GM21528 (cell line): ENCODE measurements at regions not wholly inside any gene's neighbourhood (a gene's known extent, or its start where the extent isn't known, plus 50 kb on each side); places are given as distances from the start of the nearest gene placed in this dataset.

ENCODE experiments used
- ATAC-seq: cut with Tn5 transposase; IDR thresholded peaks from one replicate; pipeline ENCODE4 v1.9.1; 2021; ENCODE audit warnings: mild to moderate bottlenecking, moderate library complexity; ENCODE audit not compliant: unreplicated experiment, low FRiP score

- no peak for ATAC-seq
These were observed 142.5 kb downstream of the CHIC2 start for GRCh38 chr4:53921856-53922255.

GRCh38 chr4:53920883-53921282 is 143.5 kb downstream of the CHIC2 start:
- no peak for ATAC-seq

GRCh38 chr4:53920116-53920515 is 144.3 kb downstream of the CHIC2 start:
- no peak for ATAC-seq

GRCh38 chr4:53919535-53919934 is 144.9 kb downstream of the CHIC2 start:
- no peak for ATAC-seq

GRCh38 chr4:53917729-53918128 is 146.7 kb downstream of the CHIC2 start:
- ATAC-seq: no peak

- no peak for ATAC-seq
These were observed 147.9 kb downstream of the CHIC2 start for GRCh38 chr4:53916431-53916889.

- ATAC-seq: no peak
These were observed 149.9 kb downstream of the CHIC2 start for GRCh38 chr4:53914313-53915016.

- no peak for ATAC-seq
These were observed 150.6 kb downstream of the CHIC2 start for GRCh38 chr4:53913771-53914170.

- ATAC-seq: no peak
These were observed 151.5 kb downstream of the CHIC2 start for GRCh38 chr4:53912766-53913497.

GRCh38 chr4:53908661-53909078 is 155.7 kb downstream of the CHIC2 start:
- no peak for ATAC-seq

GRCh38 chr4:53907772-53908171 is 156.6 kb downstream of the CHIC2 start:
- no peak for ATAC-seq

GRCh38 chr4:53906606-53907190 is 157.7 kb downstream of the CHIC2 start:
- no peak for ATAC-seq

GRCh38 chr4:53905941-53906377 is 158.4 kb downstream of the CHIC2 start:
- ATAC-seq: no peak

GRCh38 chr4:53905276-53905940 is 159.0 kb downstream of the CHIC2 start:
- ATAC-seq: no peak

GRCh38 chr4:53902786-53903185 is 161.6 kb downstream of the CHIC2 start:
- no peak for ATAC-seq

GRCh38 chr4:53900271-53900649 is 164.1 kb downstream of the CHIC2 start:
- ATAC-seq: no peak

- ATAC-seq: no peak
These were observed 164.7 kb downstream of the CHIC2 start for GRCh38 chr4:53899586-53900270.

- ATAC-seq: no peak
These were observed 169.3 kb downstream of the CHIC2 start for GRCh38 chr4:53895137-53895536.

GRCh38 chr4:53890461-53890860 is 173.9 kb downstream of the CHIC2 start:
- ATAC-seq: no peak

GRCh38 chr4:53889326-53890055 is 174.9 kb downstream of the CHIC2 start:
- ATAC-seq: no peak
